CD4-positive, alpha-beta T cell treated with Interleukin-17A for 4 hours (primary cell): ENCODE measurements at regions not wholly inside any gene's neighbourhood (a gene's known extent, or its start where the extent isn't known, plus 50 kb on each side); places are given as distances from the start of the nearest gene placed in this dataset.
"Not testable (repeated sequence)": the region's sequence is repeated elsewhere in the genome, so short reads cannot be mapped to it uniquely, and the experiment has no call there.

Experiments
- DNase-seq: peaks from one replicate; pipeline ENCODE4 v3.0.0-alpha.2; 2020; ENCODE audit warnings: mixed read lengths

- peak; percentile 3 for DNase-seq
Measured at GRCh38 chr5:32842813-32843530, 131.9 kb downstream of the NPR3 start.

GRCh38 chr5:32843531-32843895, 132.4 kb downstream of the NPR3 start:
- DNase-seq, result no peak

GRCh38 chr5:32845171-32845570, 134.1 kb downstream of the NPR3 start:
- no peak for DNase-seq

GRCh38 chr5:32848120-32848519, 137.0 kb downstream of the NPR3 start:
- no peak for DNase-seq

- no peak for DNase-seq
Measured at GRCh38 chr5:32848681-32849080, 137.6 kb downstream of the NPR3 start.

- no peak for DNase-seq
Measured at GRCh38 chr5:32850817-32851496, 139.8 kb downstream of the NPR3 start.

- DNase-seq, result no peak
Measured at GRCh38 chr5:32851559-32852173, 140.5 kb downstream of the NPR3 start.

GRCh38 chr5:32852535-32852934, 141.4 kb downstream of the NPR3 start:
- no peak for DNase-seq

GRCh38 chr5:32852976-32853375, 141.9 kb downstream of the NPR3 start:
- no peak for DNase-seq

- no peak for DNase-seq
Measured at GRCh38 chr5:32854473-32854872, 143.4 kb downstream of the NPR3 start.

- DNase-seq, result no peak
Measured at GRCh38 chr5:32859211-32859641, 148.1 kb downstream of the NPR3 start.

- no peak for DNase-seq
Measured at GRCh38 chr5:32865475-32865874, 154.4 kb downstream of the NPR3 start.

GRCh38 chr5:32866138-32866537, 155.0 kb downstream of the NPR3 start:
- no peak for DNase-seq

- DNase-seq, result no peak
Measured at GRCh38 chr5:32869216-32869615, 158.1 kb downstream of the NPR3 start.

- no peak for DNase-seq
Measured at GRCh38 chr5:32876791-32877190, 165.7 kb downstream of the NPR3 start.

GRCh38 chr5:32879364-32879763, 168.2 kb downstream of the NPR3 start:
- not testable (repeated sequence) for DNase-seq

GRCh38 chr5:32880796-32881195, 169.7 kb downstream of the NPR3 start:
- no peak for DNase-seq

GRCh38 chr5:32887390-32887789, 176.3 kb downstream of the NPR3 start:
- no peak for DNase-seq

- no peak for DNase-seq
Measured at GRCh38 chr5:32889078-32889477, 178.0 kb downstream of the NPR3 start.

- DNase-seq, result no peak
Measured at GRCh38 chr5:32903613-32904012, 192.5 kb downstream of the NPR3 start.

- DNase-seq, result no peak
Measured at GRCh38 chr5:32908641-32909040, 197.5 kb downstream of the NPR3 start.

- DNase-seq, result no peak
Measured at GRCh38 chr5:32909207-32909606, 198.1 kb downstream of the NPR3 start.

GRCh38 chr5:32916648-32917047, 205.5 kb downstream of the NPR3 start:
- no peak for DNase-seq

- no peak for DNase-seq
Measured at GRCh38 chr5:32928761-32929160, 217.6 kb downstream of the NPR3 start.
